ENCODE measurements at regions not wholly inside any gene's neighbourhood (a gene's known extent, or its start where the extent isn't known, plus 50 kb on each side); places are given as distances from the start of the nearest gene placed in this dataset.

GRCh38 chr2:201953396-201953795 lies 80.3 kb upstream of the FZD7 start:
- Histone ChIP-seq H3K27me3 (no peaks in the 10 kb centered on the region), H3K27ac (no peak overlapping the region), H3K4me1 (no peaks in the 10 kb centered on the region), H3K9me3 (no peaks in the 10 kb centered on the region), H3K36me3 (no peaks in the 10 kb centered on the region), H3K4me3 (no peak overlapping the region)
- no peak for DNase-seq
- TF ChIP-seq CTCF (IDR thresholded peaks at IDR 0.05), result no peak
- no peak for TF ChIP-seq POLR2A (IDR thresholded peaks at IDR 0.05)

- no peak for DNase-seq
- TF ChIP-seq POLR2A (IDR thresholded peaks at IDR 0.05) (no peak), CTCF (IDR thresholded peaks at IDR 0.05) (no peak)
- H3K27me3 ChIP-seq, result no peaks in the 10 kb centered on the region
- H3K4me1 ChIP-seq, result no peaks in the 10 kb centered on the region
- no peak overlapping the region for H3K4me3 ChIP-seq
- H3K9me3 ChIP-seq, result no peaks in the 10 kb centered on the region
- no peak overlapping the region for H3K27ac ChIP-seq
- H3K36me3 ChIP-seq, result no peaks in the 10 kb centered on the region
Measured at GRCh38 chr2:201953880-201954279, 79.8 kb upstream of the FZD7 start.

- Histone ChIP-seq H3K4me1 (no peaks in the 10 kb centered on the region), H3K36me3 (no peaks in the 10 kb centered on the region), H3K4me3 (no peak overlapping the region), H3K27me3 (no peaks in the 10 kb centered on the region), H3K9me3 (no peaks in the 10 kb centered on the region), H3K27ac (no peak overlapping the region)
- TF ChIP-seq CTCF (IDR thresholded peaks at IDR 0.05) (no peak), POLR2A (IDR thresholded peaks at IDR 0.05) (no peak)
- no peak for DNase-seq
Measured at GRCh38 chr2:201955231-201955630, 78.4 kb upstream of the FZD7 start.

GRCh38 chr2:201955702-201956141 lies 77.9 kb upstream of the FZD7 start:
- Histone ChIP-seq H3K36me3 (no peaks in the 10 kb centered on the region), H3K9me3 (no peaks in the 10 kb centered on the region), H3K27me3 (no peaks in the 10 kb centered on the region), H3K27ac (no peak overlapping the region), H3K4me3 (no peak overlapping the region), H3K4me1 (no peaks in the 10 kb centered on the region)
- DNase-seq, result no peak
- TF ChIP-seq POLR2A (IDR thresholded peaks at IDR 0.05) (no peak), CTCF (IDR thresholded peaks at IDR 0.05) (no peak)

- Histone ChIP-seq H3K4me1 (no peaks in the 10 kb centered on the region), H3K4me3 (no peak overlapping the region), H3K36me3 (no peaks in the 10 kb centered on the region), H3K9me3 (no peaks in the 10 kb centered on the region), H3K27me3 (no peaks in the 10 kb centered on the region), H3K27ac (no peak overlapping the region)
- no peak for DNase-seq
- TF ChIP-seq CTCF (IDR thresholded peaks at IDR 0.05) (no peak), POLR2A (IDR thresholded peaks at IDR 0.05) (no peak)
Measured at GRCh38 chr2:201956361-201956760, 77.3 kb upstream of the FZD7 start.

GRCh38 chr2:201957091-201957490 lies 76.6 kb upstream of the FZD7 start:
- TF ChIP-seq POLR2A (IDR thresholded peaks at IDR 0.05) (no peak), CTCF (IDR thresholded peaks at IDR 0.05) (no peak)
- Histone ChIP-seq H3K4me1 (no peaks in the 10 kb centered on the region), H3K36me3 (no peaks in the 10 kb centered on the region), H3K9me3 (no peaks in the 10 kb centered on the region), H3K4me3 (no peak overlapping the region), H3K27ac (no peak overlapping the region), H3K27me3 (no peaks in the 10 kb centered on the region)
- no peak for DNase-seq

All from Peyer's patch (tissue), 4 donors.